ENCODE measurements at regions not wholly inside any gene's neighbourhood (a gene's known extent, or its start where the extent isn't known, plus 50 kb on each side); places are given as distances from the start of the nearest gene placed in this dataset.

GRCh38 chr1:177729646-177730045 lies 240.2 kb downstream of the SEC16B start:
- TF ChIP-seq CTCF (conservative IDR thresholded peaks at IDR 0.05; ENCODE audit: low read length) (no peak), EZH2phosphoT487 (IDR thresholded peaks at IDR 0.05; ENCODE audit: borderline replicate concordance, low read depth, low read length) (no peak)

All from OCI-LY7 (cell line).